SK-N-SH treated with all-trans-retinoic acid at 6 μM for 48 hours (cell line): ENCODE measurements at regions not wholly inside any gene's neighbourhood (a gene's known extent, or its start where the extent isn't known, plus 50 kb on each side); places are given as distances from the start of the nearest gene placed in this dataset.

Source experiments
- OSR1 ChIP-seq: fragments of 250-450 bp; sonication (Bioruptor Pico); IDR thresholded peaks from 2 replicates; pipeline ENCODE4 v1.8.0; 2022; ENCODE audit warnings: moderate library complexity, mild to moderate bottlenecking, inconsistent platforms
- POU6F1 ChIP-seq: fragments of 250-450 bp; sonication (Bioruptor Pico); IDR thresholded peaks from 2 replicates; pipeline ENCODE4 v1.8.0; 2021; ENCODE audit warnings: low read depth, mild to moderate bottlenecking, moderate library complexity, borderline replicate concordance
- TSHZ2 ChIP-seq: fragments of 250-450 bp; sonication (Bioruptor Pico); IDR thresholded peaks from 2 replicates; pipeline ENCODE4 v1.5.0; 2020; ENCODE audit warnings: mild to moderate bottlenecking, moderate library complexity
- ZFP3 ChIP-seq: fragments of 250-450 bp; sonication (Bioruptor Pico); IDR thresholded peaks from 2 replicates; pipeline ENCODE4 v1.5.0; 2020; ENCODE audit warnings: mild to moderate bottlenecking, moderate library complexity

DNA sequence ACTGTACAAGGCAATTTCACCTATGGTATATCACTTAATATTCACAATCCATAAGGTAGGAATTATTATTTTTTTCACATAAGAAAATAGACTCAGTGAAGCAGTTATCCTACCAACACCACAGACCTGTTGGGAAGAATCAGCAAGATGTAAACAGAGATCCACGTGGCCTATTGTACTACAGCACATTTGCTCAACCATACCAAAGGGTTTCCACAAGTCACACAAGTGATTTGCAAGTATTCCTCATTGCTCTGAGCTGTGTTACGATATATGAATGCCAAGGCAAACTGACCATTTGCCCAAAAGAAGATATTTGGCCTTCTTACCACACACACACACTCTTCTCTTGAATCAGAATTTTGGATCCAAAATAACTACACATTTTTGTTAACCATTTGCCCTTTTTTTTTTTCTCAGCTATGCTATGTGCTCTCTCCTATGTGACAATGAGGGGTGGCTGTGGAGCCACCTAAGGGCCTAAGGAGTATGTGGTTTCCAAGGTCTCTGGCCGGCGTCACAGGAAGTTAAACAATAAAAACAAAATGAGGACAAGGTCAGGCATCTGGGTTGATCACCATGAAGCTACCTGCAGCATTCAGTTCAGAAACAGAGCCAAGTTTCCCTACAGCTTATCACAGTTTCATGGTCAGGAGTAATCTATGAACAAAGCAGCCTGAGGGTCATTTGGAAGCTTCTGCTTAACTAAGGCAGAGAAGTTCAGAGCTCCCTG, 171.0 kb upstream of the FREM1 start:
- TF ChIP-seq TSHZ2 (CRISPR knock-in tag), result no peak
- no peak for TF ChIP-seq POU6F1 (CRISPR knock-in tag)
- no peak for TF ChIP-seq ZFP3 (CRISPR knock-in tag)
- no peak for TF ChIP-seq OSR1 (CRISPR knock-in tag)
